ENCODE measurements at regions not wholly inside any gene's neighbourhood (a gene's known extent, or its start where the extent isn't known, plus 50 kb on each side); places are given as distances from the start of the nearest gene placed in this dataset.

DNA sequence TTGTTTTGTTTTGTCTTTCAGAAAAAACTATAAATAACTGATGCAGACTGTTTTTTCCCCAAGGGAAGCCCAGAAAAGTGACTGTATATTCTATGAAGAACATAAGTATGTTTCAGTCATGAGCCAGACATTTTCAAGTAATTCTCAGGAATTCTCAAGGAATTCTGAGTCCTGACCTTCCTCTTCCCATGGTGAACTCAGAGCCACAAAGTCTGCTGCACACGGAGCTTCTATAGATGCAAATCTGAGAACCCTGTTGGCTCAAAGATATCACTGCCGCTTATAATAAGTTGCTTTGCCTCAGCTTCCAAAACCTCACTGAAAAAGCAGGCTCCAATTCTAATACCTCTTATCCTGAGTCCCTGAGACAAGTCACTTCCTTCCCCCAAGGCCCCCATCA is 418.5 kb upstream of the RUNX1 start:
- TF ChIP-seq POLR2AphosphoS5 (IDR thresholded peaks at IDR 0.05; ENCODE audit: low read depth, low read length): no peak
- TF ChIP-seq, protein P1, sequence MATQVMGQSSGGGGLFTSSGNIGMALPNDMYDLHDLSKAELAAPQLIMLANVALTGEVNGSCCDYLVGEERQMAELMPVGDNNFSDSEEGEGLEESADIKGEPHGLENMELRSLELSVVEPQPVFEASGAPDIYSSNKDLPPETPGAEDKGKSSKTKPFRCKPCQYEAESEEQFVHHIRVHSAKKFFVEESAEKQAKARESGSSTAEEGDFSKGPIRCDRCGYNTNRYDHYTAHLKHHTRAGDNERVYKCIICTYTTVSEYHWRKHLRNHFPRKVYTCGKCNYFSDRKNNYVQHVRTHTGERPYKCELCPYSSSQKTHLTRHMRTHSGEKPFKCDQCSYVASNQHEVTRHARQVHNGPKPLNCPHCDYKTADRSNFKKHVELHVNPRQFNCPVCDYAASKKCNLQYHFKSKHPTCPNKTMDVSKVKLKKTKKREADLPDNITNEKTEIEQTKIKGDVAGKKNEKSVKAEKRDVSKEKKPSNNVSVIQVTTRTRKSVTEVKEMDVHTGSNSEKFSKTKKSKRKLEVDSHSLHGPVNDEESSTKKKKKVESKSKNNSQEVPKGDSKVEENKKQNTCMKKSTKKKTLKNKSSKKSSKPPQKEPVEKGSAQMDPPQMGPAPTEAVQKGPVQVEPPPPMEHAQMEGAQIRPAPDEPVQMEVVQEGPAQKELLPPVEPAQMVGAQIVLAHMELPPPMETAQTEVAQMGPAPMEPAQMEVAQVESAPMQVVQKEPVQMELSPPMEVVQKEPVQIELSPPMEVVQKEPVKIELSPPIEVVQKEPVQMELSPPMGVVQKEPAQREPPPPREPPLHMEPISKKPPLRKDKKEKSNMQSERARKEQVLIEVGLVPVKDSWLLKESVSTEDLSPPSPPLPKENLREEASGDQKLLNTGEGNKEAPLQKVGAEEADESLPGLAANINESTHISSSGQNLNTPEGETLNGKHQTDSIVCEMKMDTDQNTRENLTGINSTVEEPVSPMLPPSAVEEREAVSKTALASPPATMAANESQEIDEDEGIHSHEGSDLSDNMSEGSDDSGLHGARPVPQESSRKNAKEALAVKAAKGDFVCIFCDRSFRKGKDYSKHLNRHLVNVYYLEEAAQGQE (IDR thresholded peaks at IDR 0.05; ENCODE audit: low read depth, low read length): no peak
- TF ChIP-seq EP300 (IDR thresholded peaks at IDR 0.05; ENCODE audit: borderline replicate concordance in 1 of 2, low read depth in 1 of 2, low read length in 1 of 2): no peak
- no peak for TF ChIP-seq GABPA (IDR thresholded peaks at IDR 0.05; ENCODE audit: low read depth)
- no peak for TF ChIP-seq JUND (IDR thresholded peaks at IDR 0.05)
- TF ChIP-seq, protein P2, sequence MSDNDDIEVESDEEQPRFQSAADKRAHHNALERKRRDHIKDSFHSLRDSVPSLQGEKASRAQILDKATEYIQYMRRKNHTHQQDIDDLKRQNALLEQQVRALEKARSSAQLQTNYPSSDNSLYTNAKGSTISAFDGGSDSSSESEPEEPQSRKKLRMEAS (IDR thresholded peaks at IDR 0.05; ENCODE audit: low read depth): no peak

Measured in SK-N-SH (cell line).